IPS DF 4.7 (cell line): ENCODE measurements at regions not wholly inside any gene's neighbourhood (a gene's known extent, or its start where the extent isn't known, plus 50 kb on each side); places are given as distances from the start of the nearest gene placed in this dataset.

Experiments used
- DNase-seq: peaks from one replicate; pipeline ENCODE4 v3.0.0-alpha.2; 2013; ENCODE audit warnings: low spot score; ENCODE audit errors: extremely low read depth

DNA sequence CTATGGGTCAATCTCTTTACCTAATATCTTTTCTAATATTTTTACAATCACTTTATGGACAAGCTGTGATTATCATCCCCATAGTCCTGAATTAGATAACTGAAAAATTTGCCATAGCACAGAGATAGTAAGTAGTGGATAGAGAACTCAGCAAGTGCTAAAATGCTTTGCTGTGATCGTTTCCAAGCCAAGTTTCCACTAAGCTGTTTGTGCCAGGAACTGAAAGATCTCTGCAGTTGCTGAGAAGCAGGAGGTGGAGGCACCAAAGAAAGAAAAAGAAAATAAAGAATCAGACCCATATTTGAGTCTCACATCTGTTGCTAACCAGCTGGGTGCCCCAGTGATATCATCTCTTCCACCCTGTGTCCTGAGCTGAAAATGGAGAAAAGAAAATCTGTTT lies 605.6 kb upstream of the BOD1L1 start:
- no peak for DNase-seq

DNA sequence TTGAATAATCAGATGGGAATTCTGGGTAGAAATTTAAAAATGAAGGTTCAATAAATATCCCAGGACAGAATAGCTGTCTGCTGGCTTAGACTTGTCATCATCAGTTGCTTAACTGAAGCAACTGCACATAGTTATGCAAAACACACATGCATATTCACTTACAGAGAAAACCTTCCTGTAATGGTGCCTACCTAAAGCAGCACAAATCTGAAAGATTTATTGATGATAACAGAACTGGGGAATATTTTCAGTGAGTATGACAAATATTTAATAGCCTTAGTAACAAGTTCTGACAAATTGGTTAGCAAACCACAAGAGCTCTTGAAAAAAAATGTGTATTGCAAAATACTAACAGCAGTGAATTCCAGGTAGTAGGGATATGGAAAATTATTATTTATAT lies 606.8 kb upstream of the BOD1L1 start:
- DNase-seq: no peak

DNA sequence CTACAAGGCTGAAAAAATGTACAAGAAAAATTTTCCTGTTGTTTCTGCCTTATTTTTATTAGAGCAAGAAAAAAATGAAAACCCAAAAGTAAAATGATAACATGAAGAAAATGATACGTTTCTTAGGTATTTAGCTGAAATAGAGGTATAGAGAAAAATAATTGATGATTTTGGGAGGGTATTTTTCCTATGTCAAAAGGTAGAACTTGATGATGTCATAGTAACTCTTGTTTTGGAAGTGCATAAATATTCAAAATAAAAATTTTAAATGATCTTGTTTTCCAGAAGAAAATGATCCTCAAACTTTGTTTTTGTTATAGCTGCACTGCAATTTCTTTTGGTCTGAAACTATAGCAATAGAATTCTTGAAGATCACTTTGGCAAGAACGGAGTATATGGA lies 608.8 kb upstream of the BOD1L1 start:
- no peak for DNase-seq

DNA sequence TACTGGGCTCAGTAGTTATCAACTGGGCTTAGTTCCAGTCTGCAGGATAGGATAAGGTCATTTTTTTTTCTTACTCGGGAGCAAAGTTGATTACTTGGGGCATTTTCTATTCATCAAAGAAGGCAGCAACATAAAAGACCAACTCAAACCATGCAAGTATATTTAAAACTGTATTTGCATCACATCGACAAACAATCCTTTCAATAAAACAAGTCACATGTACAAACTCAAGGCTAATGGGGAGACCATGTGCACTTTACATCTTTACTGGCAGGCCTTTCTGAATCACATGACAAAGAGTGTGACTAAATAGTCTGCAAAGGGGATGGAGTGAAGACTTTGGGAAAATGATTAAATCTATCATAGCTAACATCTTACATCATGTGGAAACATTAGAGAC lies 610.4 kb upstream of the BOD1L1 start:
- DNase-seq: no peak

DNA sequence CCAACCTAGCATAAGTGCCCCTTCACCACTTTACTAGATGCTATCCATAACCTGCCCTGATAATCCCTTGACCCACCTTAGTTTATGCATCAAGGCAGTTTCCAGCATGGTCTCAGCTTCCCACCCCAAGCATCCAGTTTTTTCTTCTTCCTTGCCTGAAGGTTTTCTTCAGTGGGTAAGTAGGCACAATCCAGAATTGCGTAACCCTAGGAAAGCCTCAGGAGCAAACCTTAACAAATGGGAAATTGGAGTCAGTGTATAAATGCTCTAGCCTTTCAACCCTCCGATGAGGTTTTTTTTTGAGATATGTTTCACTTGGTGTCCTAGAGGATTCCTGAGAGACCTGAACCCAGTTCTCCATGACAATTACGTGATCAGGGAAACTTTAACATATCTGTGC lies 614.0 kb upstream of the BOD1L1 start:
- DNase-seq: no peak

DNA sequence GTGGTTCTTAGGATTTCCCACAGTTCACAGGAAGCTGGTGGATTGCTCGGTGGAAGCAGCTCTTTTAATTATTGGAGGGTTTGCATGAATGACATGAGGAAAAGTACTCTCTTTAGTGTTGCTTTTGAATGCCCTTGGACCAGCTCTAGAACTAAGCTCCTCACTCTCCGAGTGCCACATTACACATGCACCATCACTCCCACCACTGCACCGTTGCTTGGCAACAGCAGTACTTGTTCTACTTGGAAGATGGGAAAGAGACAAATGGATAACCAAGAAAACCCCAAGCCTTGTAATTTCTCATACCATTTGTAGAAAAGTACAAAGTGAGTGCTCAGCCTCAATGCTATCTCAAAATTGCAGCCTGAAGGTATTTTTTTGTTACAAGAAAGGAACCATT lies 620.2 kb upstream of the BOD1L1 start:
- no peak for DNase-seq

DNA sequence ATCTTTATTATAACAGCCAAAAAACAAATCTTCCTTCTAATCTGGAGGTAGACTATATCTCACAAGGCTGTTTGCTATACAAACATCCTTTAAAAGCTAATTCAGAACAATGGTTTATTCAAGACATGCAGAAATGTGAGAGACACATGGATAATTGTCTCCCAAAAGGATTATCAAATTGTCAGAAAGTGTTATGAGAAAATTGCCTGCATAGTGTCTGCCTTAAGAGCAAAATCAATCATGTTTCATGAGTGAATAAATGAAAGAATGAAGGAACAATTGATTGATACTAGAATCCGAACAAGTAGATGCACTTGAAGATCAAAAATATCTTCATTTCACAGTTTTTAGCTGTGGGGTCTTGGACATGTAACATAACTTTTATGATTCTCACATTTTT lies 621.7 kb upstream of the BOD1L1 start:
- DNase-seq: no peak

DNA sequence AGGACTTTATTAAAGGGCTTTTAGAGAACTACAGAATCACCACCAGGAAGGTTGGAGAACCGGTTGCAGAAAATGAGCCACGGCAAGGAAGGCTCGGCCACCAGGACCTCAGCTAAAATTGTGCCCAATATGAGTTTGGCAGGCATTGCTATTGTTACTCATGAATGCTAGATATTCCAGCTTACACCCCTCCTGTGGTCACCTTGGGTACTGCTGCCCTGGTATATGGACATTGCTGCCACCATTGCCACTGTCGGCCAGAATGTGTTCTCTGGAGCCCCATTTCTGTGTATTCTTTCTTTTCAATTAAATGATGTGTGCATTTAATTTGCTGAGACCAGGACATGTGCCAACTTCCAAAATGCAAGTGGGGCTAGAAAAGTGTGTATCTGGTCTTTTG lies 626.7 kb upstream of the BOD1L1 start:
- peak; percentile 14 for DNase-seq

DNA sequence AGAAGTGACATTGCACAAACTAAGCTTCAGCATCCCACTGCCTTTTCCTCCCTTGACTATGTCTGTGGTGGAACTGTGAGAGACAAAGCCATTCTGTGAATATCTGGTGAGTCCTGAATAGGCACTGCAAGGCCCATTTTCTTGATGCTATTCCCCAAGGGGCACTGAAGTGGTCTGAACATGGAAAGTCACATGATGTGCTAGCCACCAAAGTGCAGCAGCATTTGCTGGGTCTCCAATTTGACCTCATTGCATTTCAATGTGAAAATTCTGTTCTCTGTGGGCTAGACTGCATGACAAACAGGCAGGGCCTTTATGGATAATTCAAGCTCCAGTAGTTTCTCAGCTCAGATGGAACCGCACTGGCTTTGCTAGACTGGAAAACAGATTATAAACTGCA lies 627.4 kb upstream of the BOD1L1 start:
- DNase-seq: no peak

DNA sequence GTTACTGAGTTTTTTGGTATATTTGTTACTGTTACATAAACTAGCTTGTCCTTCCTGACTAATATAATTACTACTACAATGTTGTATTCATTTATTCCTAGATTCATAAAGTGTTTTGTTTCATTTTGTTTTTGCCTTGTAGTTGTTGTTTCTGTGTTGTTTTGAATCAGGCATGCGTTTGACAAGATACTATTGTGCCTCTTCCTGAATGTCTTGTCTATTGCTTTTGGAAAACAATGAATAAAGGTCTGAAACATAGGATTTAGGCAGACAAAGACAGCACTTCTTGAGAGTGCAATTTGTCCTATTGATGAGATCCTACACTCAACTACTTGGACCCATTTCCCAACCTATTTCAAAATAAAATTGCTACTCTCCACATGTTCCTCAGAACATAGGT lies 630.4 kb upstream of the BOD1L1 start:
- no peak for DNase-seq

DNA sequence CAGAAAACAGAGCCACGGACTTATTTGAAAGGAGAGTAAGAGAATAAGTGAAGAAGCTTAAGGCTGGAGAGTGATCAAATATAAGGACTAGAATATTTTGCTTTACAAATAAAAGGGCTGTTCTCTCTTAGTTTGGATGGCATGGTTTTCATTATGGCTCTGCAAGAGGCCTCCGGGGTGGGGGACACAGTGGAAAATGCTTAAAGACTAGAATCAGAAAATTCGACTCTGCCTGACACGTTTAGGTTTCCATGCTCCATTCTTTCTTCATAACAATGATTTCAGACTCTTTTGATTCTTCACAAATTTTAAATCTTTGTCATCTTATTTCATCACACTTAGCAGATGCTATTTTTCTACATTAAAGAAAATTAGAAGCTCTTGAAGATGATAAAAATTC lies 632.4 kb upstream of the BOD1L1 start:
- no peak for DNase-seq

DNA sequence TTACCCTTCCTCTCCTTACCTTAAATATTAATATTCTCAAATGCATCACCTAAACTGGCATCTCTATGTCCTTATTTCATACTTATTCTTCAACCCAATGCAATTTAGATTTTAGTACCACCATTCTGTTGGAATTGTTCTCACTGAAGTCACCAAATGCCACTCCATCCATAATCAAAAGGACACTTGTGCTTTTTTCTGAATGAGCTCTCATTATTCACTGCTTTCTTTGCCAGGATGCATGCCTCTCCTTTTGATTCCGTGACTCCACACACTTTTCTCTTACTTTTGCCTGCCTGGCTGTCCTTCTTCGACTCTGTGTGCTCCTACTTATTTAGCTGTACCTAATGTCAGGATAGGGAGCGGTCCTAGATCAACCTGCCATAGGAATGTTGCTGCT lies 633.1 kb upstream of the BOD1L1 start:
- no peak for DNase-seq

DNA sequence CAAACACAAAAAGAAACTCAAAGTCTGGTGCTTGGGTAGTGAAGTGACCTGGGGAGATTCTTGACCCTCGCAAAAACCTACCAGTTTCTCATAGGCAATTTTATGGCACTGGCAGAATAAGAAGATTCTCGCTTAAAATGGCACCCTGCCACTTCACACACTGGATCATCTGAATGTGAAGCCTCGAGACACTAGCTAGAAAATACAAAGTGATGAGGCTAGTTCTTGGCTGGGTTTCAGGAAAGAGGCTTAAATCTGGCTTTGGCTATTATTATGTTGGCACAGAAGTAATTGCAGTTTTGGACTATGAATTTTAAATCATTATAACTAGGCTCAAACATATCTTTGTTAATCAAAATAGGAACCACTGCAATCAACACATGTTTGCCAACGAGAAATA lies 634.7 kb upstream of the BOD1L1 start:
- no peak for DNase-seq

DNA sequence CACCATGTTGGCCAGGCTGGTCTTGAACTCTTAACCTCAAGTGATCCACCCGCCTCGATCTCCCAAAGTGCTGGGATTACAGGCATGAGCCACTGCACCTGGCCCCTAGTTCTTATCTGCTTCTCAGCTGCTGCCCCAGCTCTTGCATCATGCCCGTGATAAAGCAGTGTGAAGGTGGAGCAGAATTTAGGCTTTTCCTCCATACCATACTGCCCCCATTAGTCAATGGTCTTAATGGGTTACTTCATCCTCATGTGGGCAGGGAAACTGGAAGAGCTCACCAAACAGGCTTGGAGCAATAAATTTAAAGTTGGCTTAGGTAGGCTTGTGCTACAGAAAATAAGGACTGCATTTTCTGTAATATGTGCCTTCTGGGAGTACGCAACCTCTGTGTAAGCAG lies 636.9 kb upstream of the BOD1L1 start:
- peak; percentile 28 for DNase-seq

DNA sequence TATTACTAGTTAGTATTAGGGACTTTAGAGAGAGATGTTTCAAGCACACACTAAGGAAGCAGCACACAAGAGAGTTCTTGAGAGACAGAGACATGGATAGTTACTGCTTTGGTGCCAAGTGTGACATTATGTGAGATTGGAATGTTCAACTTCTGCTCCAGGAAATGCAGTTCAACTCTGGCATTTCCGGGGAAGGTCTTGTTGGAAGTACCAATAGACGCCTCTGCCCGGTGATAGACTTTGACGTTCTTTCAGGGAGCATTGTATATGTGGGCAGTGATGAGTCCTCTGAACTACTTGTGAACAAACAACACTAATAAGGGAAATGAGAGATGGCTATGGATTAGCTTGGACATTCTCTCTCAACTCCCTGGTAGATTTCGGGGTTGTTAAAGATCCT lies 638.1 kb upstream of the BOD1L1 start:
- no peak for DNase-seq

DNA sequence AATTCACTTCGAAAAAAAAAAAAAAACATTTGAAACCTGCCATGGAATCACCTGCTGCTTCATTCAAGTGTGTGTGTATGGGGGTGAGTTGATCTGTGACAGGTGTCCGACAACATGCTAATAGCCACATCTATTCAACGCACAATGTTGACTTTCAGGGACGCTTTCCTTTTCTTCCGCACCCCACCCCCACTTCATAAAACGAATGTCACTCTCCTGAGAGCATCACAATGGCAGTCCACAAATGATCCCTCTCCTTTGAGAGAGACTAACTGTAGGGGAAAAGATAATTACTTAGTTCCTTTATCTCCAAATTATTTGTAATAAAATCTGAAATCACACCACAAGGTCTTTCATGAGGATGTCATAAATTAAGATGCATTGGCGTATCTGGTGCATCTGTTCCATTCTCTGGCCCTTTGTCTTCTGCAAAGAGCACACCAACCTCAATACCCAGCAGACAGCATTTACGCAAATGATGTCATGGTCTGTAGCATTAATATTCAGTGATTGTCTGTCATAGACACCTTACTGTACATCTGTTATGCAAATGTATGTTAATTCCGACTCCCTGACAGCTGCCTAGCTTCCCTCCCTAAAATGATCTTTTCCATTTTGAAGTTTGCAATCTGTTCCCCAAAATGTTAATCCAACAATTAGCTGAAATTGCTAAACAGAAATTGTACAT lies 640.0 kb upstream of the BOD1L1 start:
- no peak for DNase-seq

DNA sequence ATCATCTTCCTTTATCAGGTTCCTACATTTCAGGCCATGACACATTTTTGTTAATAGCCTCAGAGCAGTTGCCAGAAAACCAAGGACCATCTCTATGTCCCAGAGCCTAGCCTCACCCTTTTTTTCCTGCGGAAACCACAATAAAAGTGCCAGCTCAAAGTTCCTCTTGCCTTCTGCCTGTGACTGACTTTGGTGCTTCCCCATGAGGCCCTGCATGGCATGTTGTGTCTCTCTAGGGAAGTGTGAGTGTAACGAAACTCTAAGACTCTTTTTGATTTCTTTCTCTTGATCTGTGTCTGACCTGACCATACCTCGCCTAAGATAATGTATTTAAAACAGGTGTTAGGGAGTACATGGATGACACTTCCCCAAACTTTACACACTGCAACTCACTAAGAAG lies 642.3 kb upstream of the BOD1L1 start:
- DNase-seq: no peak

DNA sequence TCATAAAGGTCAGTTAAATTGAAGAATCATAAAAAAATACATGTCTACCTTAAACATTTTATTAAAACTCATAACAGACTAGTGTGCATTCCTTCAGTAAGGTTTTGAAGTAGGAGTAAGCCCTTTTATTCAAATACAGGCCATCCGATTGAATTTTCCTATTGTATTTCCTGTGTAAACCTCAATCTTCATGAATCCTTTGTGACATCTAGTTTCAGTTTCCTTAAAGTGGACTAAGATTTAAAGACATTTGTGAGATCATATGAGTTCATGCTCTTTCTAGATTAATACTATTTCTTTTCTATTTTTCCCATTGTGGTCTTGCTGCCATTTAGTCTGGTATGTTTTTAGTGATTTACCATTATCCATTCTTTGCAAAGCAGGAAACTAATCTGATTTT lies 644.7 kb upstream of the BOD1L1 start:
- no peak for DNase-seq

DNA sequence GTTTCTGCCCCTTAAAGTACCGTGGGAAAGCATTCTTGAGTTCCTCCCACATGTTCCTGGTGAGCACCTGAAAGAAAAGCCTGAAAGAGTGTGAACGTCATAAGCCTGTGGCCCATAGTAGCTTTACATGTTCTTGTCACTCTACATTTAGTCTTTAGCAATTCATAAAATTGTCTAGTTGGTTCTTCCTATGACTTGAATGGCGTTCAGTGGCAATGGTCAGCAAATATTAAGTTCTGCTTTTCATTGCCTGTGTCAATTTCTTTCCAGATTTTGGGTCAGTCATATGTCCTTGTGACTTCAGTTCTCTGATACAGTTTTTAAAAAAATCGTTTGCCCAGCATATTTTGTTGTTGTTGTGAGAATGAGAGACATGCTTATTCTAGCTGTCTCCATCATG lies 650.0 kb upstream of the BOD1L1 start:
- no peak for DNase-seq

DNA sequence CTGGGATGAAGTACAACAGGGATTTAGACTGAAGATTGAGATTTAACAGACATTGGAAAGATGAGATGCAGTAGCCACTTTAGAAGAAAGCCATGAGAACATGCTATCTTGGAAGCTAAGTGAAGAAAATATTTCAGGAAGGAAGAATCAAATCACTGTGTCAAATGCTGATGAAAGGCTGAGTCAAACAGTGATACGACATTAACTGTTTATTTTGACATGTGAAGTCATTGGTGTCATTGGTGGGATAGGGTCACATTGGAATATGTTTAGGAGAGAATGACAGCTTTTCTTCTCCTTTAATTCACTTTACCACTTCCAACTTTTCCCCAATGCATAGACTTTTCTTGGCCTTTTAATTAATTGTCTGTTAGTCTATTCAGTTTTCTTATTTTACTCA lies 653.0 kb upstream of the BOD1L1 start:
- no peak for DNase-seq

DNA sequence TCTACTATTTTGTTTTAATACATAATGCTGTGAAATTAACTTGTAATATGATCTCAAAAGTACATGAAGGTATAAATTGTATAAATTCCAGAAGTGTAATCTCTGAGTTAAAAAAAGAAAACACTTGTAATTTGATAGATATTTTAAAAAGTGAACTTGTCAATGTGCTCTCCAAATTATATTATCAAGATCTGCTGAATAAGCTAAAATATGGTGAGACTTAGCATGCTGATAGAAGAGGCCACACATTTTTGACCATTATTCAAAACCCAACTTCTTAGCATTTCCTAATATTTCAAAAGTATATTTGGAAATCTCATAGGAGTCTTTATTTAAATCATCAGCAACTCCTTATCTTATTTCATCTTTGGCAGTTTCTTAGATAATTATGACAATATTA lies 657.1 kb upstream of the BOD1L1 start:
- DNase-seq: no peak

DNA sequence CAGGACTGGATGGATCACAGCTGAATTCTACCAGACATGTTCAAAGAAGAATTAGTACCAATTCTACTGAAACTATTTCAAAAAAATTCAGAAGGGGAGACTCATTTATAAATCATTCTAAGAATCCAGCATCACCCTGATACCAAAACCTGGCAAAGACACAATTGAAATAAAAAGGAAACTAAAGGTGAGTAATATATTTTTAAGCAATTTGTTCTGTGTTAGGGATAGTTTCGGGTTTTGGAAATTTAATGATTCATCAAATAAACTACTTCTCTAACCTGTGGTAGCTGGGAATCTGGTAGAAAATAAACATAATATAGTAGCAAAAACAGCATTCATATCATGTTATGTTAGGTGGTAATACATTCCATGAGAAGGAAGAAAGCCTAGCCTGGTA lies 662.2 kb upstream of the BOD1L1 start:
- DNase-seq: no peak

DNA sequence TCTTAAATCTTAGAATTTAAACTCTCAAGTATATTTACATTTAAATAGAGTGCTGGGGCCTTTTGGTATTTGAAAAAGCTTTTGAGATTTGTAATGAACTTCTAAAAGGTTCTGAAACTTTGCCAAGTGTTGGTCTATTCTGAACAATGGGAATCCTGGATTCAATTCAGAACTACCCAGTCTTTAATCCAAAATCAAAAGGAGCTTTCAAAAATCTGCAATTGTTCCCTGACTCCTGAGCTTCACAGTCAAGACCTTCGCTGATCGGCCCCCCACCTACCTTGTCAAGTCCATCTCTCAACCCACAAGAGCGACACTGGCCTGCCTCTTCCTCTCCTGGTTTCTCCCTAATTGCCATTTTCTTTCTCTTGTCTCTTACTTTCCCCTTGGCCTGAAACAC lies 666.1 kb upstream of the BOD1L1 start:
- DNase-seq: no peak

DNA sequence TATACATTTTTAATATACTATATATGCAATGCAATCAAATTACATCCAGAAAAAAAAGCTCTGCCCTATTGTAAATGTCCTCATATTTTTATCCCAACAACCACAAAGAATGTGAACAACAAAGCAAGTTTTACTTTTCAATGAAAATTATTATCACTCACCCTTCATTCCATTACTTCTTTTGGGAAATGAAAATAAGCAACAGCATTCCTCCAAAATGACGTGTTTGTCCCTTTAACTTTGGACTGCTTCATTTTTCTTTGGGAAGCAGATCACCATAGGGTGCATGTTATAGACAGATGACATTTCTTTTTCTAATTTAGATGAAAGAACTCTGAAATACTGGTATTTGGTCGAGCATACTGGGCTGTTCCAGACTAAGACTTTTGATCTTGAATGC lies 667.1 kb upstream of the BOD1L1 start:
- DNase-seq: no peak
